Small intestine (tissue), 7 donors: ENCODE measurements at regions not wholly inside any gene's neighbourhood (a gene's known extent, or its start where the extent isn't known, plus 50 kb on each side); places are given as distances from the start of the nearest gene placed in this dataset.

Experiments used
- DNase-seq, 2 donors: peaks; one replicate each; pipeline versions ENCODE4 v3.0.0 to v3.0.0-alpha.2; 2013
- FAIRE-seq: peaks from 2 replicates; lab custom pipeline; 2012; peaks lifted over from hg19 to GRCh38; lab: Jason Lieb, UNC
- H3K27ac ChIP-seq, 3 donors: one replicate each; pipeline ENCODE4 v1.5.1; 2013; ENCODE audit warnings: low read length in 2 of 3, mild to moderate bottlenecking in 2 of 3, control low read depth in 1 of 3, inconsistent platforms in 1 of 3, low read depth in 1 of 3, moderate library complexity in 1 of 3
- H3K27me3 ChIP-seq, 3 donors: one replicate each; pipeline ENCODE4 v1.6.1; 2013; ENCODE audit warnings: low read length in 3 of 3, inconsistent platforms in 1 of 3; ENCODE audit not compliant: control insufficient read depth in 3 of 3, insufficient read depth in 3 of 3
- H3K36me3 ChIP-seq, 3 donors: one replicate each; pipeline ENCODE4 v1.6.1; 2013; ENCODE audit warnings: low read length in 3 of 3, inconsistent platforms in 1 of 3, low read depth in 1 of 3, mild to moderate bottlenecking in 1 of 3, moderate library complexity in 1 of 3; ENCODE audit not compliant: control insufficient read depth in 3 of 3, insufficient read depth in 2 of 3
- H3K4me1 ChIP-seq, 3 donors: one replicate each; pipeline ENCODE4 v1.6.1; 2013; ENCODE audit warnings: low read length in 2 of 3, inconsistent platforms in 1 of 3, low read depth in 1 of 3, mild to moderate bottlenecking in 1 of 3, moderate library complexity in 1 of 3; ENCODE audit not compliant: control insufficient read depth in 3 of 3, insufficient read depth in 2 of 3
- H3K4me3 ChIP-seq, 3 donors: one replicate each; pipeline ENCODE4 v1.5.1; 2013; ENCODE audit warnings: low read length in 3 of 3, control low read depth in 1 of 3, inconsistent platforms in 1 of 3, low read depth in 1 of 3, mild to moderate bottlenecking in 1 of 3, moderate library complexity in 1 of 3
- H3K9me3 ChIP-seq, 2 donors: one replicate each; pipeline ENCODE4 v1.6.1; 2013; ENCODE audit warnings: low read depth in 1 of 2, low read length in 1 of 2; ENCODE audit not compliant: control insufficient read depth in 2 of 2, insufficient read depth in 1 of 2
- WGBS, 3 donors: extraction: QIAGEN DNeasy Blood & Tissue Kit; methylation state at CpG; one replicate each; pipeline ENCODE4 v1.1.7; 2013; 5-methylcytosine and 5-hydroxymethylcytosine counted together
- donor health status: healthy with polysubstance abuse.
- donor health status: control.
- donor health status: control.
- donor health status: Bipolar disorder and iron deficiency.
- donor health status: healthy.

GRCh38 chr3:106820726-106821362 is 556.4 kb upstream of the CCDC54 start:
- DNase-seq (no peak), FAIRE-seq (no peak)
- WGBS, 3 donors: 93 to 95% (median 94%) methylated on average over 19 of the region's 19 CpGs

GRCh38 chr3:106821801-106822200 is 555.4 kb upstream of the CCDC54 start:
- Histone ChIP-seq H3K4me3 (no peak overlapping the region), H3K9me3 (peaks cover 0 to 1% of the 10 kb centered on the region in 2 donors), H3K27me3 (no peaks in the 10 kb centered on the region), H3K27ac (no peak overlapping the region), H3K4me1 (no peaks in the 10 kb centered on the region), H3K36me3 (no peaks in the 10 kb centered on the region)
- no peak for FAIRE-seq
- no peak for DNase-seq
- WGBS, 3 donors: 67 to 85% (median 76%) methylated on average over 7 of the region's 7 CpGs

More at GRCh38 chr3:106820726-106821362, 556.4 kb upstream of the CCDC54 start:
- Histone ChIP-seq H3K4me1 (no peaks in the 10 kb centered on the region), H3K27ac (no peak overlapping the region), H3K36me3 (no peaks in the 10 kb centered on the region), H3K9me3 (peaks cover 0 to 1% of the 10 kb centered on the region in 2 donors), H3K27me3 (no peaks in the 10 kb centered on the region), H3K4me3 (no peak overlapping the region)

GRCh38 chr3:106822204-106822603 is 555.0 kb upstream of the CCDC54 start:
- H3K36me3 ChIP-seq: no peaks in the 10 kb centered on the region
- no peak overlapping the region for H3K4me3 ChIP-seq
- no peak for DNase-seq

GRCh38 chr3:106823701-106824100 is 553.5 kb upstream of the CCDC54 start:
- 66 to 84% (median 67%) methylated on average over 3 of the region's 3 CpGs for WGBS, 3 donors
- Histone ChIP-seq H3K4me1 (no peaks in the 10 kb centered on the region), H3K27ac (no peak overlapping the region), H3K36me3 (no peaks in the 10 kb centered on the region), H3K27me3 (no peaks in the 10 kb centered on the region), H3K9me3 (peaks cover 0 to 1% of the 10 kb centered on the region in 2 donors), H3K4me3 (no peak overlapping the region)
- no peak for DNase-seq
- FAIRE-seq: no peak

More at GRCh38 chr3:106822204-106822603, 555.0 kb upstream of the CCDC54 start:
- no peaks in the 10 kb centered on the region for H3K27me3 ChIP-seq
- 87 to 94% (median 89%) methylated on average over 11 of the region's 11 CpGs for WGBS, 3 donors
- no peaks in the 10 kb centered on the region for H3K4me1 ChIP-seq
- no peak overlapping the region for H3K27ac ChIP-seq
- no peak for FAIRE-seq
- H3K9me3 ChIP-seq: peaks cover 0 to 1% of the 10 kb centered on the region in 2 donors

- H3K4me1 ChIP-seq: no peaks in the 10 kb centered on the region
- FAIRE-seq: no peak
- no peak overlapping the region for H3K4me3 ChIP-seq
- no peak for DNase-seq
- no peak overlapping the region for H3K27ac ChIP-seq
- no peaks in the 10 kb centered on the region for H3K36me3 ChIP-seq
- 53 to 75% (median 68%) methylated on average over 1 of the region's 1 CpG for WGBS, 3 donors
- H3K9me3 ChIP-seq: peaks cover 0 to 1% of the 10 kb centered on the region in 2 donors
- no peaks in the 10 kb centered on the region for H3K27me3 ChIP-seq
Measured at GRCh38 chr3:106824856-106825255, 552.4 kb upstream of the CCDC54 start.

GRCh38 chr3:106825962-106826605 is 551.2 kb upstream of the CCDC54 start:
- 79 to 84% (median 80%) methylated on average over 4 of the region's 4 CpGs for WGBS, 3 donors
- FAIRE-seq (no peak), DNase-seq (no peak)
- H3K4me1 ChIP-seq: no peaks in the 10 kb centered on the region
- no peaks in the 10 kb centered on the region for H3K36me3 ChIP-seq
- no peak overlapping the region for H3K27ac ChIP-seq
- peaks cover 0 to 1% of the 10 kb centered on the region in 2 donors for H3K9me3 ChIP-seq
- no peaks in the 10 kb centered on the region for H3K27me3 ChIP-seq
- no peak overlapping the region for H3K4me3 ChIP-seq

GRCh38 chr3:106826791-106827311 is 550.4 kb upstream of the CCDC54 start:
- 41 to 65% (median 44%) methylated on average over 4 of the region's 4 CpGs for WGBS, 3 donors
- peaks cover 0 to 1% of the 10 kb centered on the region in 2 donors for H3K9me3 ChIP-seq
- H3K4me1 ChIP-seq: no peaks in the 10 kb centered on the region
- FAIRE-seq (no peak), DNase-seq (no peak)
- no peaks in the 10 kb centered on the region for H3K27me3 ChIP-seq
- no peak overlapping the region for H3K4me3 ChIP-seq
- no peak overlapping the region for H3K27ac ChIP-seq
- no peaks in the 10 kb centered on the region for H3K36me3 ChIP-seq

GRCh38 chr3:106827515-106828213 is 549.6 kb upstream of the CCDC54 start:
- no peaks in the 10 kb centered on the region for H3K4me1 ChIP-seq
- no peaks in the 10 kb centered on the region for H3K27me3 ChIP-seq
- H3K4me3 ChIP-seq: no peak overlapping the region
- H3K9me3 ChIP-seq: peaks cover 0 to 4% of the 10 kb centered on the region in 2 donors
- H3K36me3 ChIP-seq: no peaks in the 10 kb centered on the region
- FAIRE-seq (no peak), DNase-seq (no peak)
- WGBS, 3 donors: 58 to 69% (median 63%) methylated on average over 5 of the region's 5 CpGs
- no peak overlapping the region for H3K27ac ChIP-seq
